Fibroblast of the aortic adventitia (primary cell): ENCODE measurements at regions not wholly inside any gene's neighbourhood (a gene's known extent, or its start where the extent isn't known, plus 50 kb on each side); places are given as distances from the start of the nearest gene placed in this dataset.
"Not testable (repeated sequence)": the region's sequence is repeated elsewhere in the genome, so short reads cannot be mapped to it uniquely, and the experiment has no call there.

Experiments
- DNase-seq: peaks from one replicate; pipeline ENCODE4 v3.0.0-alpha.2; 2010; ENCODE audit warnings: low read depth
- H3K4me3 ChIP-seq: 2 replicates; pipeline ENCODE4 v1.5.1; 2011; ENCODE audit warnings: low read depth, mild to moderate bottlenecking, control low read depth, low read length, moderate library complexity
- TF ChIP-seq, protein P1 (sequence below): IDR thresholded peaks from 2 replicates; pipeline ENCODE4 v1.5.1; 2011; ENCODE audit warnings: mild to moderate bottlenecking, low read length, control low read depth, inconsistent platforms; ENCODE audit not compliant: insufficient read depth

- H3K4me3 ChIP-seq: no peak overlapping the region
- no peak for DNase-seq
- TF ChIP-seq, protein P1, sequence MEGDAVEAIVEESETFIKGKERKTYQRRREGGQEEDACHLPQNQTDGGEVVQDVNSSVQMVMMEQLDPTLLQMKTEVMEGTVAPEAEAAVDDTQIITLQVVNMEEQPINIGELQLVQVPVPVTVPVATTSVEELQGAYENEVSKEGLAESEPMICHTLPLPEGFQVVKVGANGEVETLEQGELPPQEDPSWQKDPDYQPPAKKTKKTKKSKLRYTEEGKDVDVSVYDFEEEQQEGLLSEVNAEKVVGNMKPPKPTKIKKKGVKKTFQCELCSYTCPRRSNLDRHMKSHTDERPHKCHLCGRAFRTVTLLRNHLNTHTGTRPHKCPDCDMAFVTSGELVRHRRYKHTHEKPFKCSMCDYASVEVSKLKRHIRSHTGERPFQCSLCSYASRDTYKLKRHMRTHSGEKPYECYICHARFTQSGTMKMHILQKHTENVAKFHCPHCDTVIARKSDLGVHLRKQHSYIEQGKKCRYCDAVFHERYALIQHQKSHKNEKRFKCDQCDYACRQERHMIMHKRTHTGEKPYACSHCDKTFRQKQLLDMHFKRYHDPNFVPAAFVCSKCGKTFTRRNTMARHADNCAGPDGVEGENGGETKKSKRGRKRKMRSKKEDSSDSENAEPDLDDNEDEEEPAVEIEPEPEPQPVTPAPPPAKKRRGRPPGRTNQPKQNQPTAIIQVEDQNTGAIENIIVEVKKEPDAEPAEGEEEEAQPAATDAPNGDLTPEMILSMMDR: no peak
Measured at GRCh38 chr13:39823063-39823713, 167.7 kb downstream of the COG6 start.

DNA sequence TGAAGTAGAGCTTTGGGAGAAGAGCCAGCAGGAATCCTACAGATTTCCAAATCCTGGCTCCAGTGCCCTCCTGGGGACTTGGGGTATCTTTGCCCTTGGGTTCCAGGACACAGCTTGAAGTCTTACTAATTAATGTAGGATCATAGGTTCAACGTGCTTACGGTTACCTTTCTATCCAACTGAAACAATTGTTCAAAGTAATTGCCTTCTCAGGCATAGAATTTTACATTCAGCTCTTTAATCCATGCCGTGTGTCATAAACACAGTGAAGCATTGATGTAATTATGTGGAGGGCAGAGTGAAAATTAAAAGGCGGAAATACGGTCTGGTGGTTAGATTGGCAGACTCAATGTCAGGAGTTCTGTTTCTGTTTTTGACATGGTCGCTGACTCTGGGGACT, 170.4 kb downstream of the COG6 start:
- no peak overlapping the region for H3K4me3 ChIP-seq
- TF ChIP-seq, protein P1: no peak
- DNase-seq: no peak

DNA sequence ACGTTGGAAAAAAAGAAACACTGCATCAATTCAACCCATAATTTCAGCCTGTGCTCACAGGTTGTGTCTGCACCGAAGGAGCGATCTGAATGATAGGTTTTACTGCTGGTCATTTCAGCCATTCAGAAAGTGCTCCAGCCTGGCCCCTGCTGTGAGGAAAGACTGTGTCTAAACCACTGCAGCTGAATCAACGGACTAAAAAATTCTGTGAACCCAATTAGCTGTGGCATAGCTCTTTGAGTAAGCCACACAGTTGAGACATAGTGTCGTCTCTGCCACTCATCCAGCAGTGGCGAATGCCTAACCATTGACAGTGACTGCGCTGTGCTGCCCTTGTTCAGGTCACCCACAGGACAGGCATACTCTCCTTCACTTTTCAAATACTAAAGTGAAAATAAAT, 179.8 kb downstream of the COG6 start:
- TF ChIP-seq, protein P1: no peak

DNA sequence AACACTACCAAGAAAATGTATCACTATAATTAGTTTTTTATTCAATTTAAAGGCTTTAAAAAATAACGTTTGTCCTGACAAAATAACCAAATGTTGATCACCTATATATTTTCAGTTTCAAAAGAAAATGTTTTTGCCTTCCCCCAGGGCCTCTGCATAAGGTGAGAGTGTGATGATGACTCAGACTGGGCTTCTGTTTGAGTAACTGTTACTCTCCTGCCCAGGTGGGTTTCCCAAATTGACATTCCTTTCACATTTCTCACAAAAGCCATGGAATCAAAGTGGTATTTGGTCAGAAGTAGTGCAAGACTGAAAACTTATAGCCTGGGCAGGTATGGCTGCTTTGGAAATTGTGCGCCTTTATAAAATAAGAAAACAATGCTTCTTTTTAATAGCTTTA, 180.6 kb downstream of the COG6 start:
- DNase-seq: no peak
- TF ChIP-seq, protein P1: no peak
- H3K4me3 ChIP-seq: no peak overlapping the region

More for the DNA sequence above, 179.8 kb downstream of the COG6 start:
- no peak overlapping the region for H3K4me3 ChIP-seq
- no peak for DNase-seq

- DNase-seq, H3K4me3 ChIP-seq: not testable (repeated sequence)
Measured at GRCh38 chr13:39837866-39838265, 182.4 kb downstream of the COG6 start.

DNA sequence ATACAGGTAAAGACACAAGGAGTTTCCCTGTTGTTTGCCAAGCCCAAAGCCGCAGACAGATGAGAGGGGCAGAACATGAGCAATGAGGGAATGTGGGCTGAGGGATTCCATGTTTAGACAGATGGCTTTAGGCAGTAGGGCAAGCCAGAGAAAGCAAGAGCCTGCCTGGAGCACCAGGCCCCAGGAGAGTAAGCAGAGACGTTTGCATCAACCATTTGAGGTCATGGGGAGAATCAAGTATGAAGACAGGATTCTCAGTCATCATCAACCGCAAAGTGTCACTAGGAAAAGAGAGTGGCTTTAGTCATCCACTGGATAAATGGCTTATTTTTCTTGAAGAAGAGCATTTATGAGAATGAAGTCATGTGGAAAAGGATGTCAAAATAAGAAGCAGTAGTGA, 184.7 kb downstream of the COG6 start:
- DNase-seq: no peak
- TF ChIP-seq, protein P1: no peak
- H3K4me3 ChIP-seq: no peak overlapping the region

- DNase-seq: no peak
- no peak overlapping the region for H3K4me3 ChIP-seq
- TF ChIP-seq, protein P1: no peak
Measured at GRCh38 chr13:39847336-39847735, 191.9 kb downstream of the COG6 start.
